HG02943 (cell line): ENCODE measurements at regions not wholly inside any gene's neighbourhood (a gene's known extent, or its start where the extent isn't known, plus 50 kb on each side); places are given as distances from the start of the nearest gene placed in this dataset.

Experiments used
- ATAC-seq: cut with Tn5 transposase; IDR thresholded peaks from one replicate; pipeline ENCODE4 v1.9.1; 2021; ENCODE audit warnings: mild to moderate bottlenecking, low read depth, moderate library complexity; ENCODE audit not compliant: unreplicated experiment

DNA sequence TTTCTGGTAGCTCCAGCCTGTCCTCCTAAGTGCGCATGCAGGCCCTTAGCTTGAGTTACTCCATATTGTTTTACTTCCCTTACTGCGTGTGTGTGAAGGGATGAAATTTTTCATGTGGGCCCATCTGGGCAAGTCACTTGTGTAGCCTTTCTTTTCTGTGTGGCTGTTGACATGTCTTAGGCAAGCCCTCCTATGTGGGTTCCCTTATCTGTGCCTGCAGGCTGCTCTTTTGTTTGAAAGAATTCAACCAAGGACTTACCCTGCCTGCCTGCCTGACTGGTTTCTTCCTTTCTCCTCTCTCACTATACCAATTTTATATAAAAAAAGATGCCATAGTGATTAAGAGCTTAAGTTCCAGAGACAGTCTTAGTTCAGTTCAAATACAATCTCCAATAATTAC lies 249.3 kb downstream of the ATG4C start:
- ATAC-seq = no peak

DNA sequence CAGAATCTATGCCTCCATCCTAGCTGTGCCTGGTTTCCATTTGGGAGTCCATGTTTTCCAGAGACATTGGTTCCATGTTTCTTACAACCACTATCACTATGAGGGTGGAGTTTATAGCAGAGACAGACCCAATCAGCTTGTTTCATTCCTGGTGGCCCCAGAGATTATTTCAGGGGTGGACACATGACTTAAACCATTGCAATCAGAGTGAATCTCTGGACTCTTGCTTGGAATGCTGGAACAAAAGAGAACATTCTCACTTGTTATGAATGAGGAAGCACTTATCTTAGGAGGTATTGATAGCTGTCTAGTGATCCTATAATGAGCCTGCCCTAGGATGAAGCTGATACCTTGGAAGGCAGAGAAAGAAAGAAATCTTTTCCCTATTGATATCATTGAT lies 250.3 kb downstream of the ATG4C start:
- ATAC-seq = no peak

DNA sequence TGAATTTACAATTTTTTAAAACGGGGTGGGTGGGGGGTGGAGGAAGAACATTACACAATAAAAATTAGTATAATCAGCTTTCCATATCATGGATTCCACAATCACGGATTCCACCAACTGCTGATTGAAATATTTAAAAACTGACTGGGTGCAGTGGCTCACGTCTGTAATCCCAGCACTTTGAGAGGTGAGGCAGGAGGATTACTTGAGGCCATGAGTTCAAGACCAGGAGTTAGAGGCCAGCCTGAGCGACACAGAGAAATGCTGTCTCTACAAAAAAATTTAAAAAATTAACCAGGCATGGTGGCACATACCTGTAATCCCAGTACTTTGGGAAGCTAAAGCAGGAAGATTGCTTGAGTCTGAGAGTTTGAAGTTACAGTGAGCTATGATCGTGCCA lies 254.7 kb downstream of the ATG4C start:
- ATAC-seq = no peak

GRCh38 chr1:63041660-63042059 lies 257.7 kb downstream of the ATG4C start:
- ATAC-seq = no peak

- no peak for ATAC-seq
Observed at GRCh38 chr1:63042278-63042677, 258.3 kb downstream of the ATG4C start.

DNA sequence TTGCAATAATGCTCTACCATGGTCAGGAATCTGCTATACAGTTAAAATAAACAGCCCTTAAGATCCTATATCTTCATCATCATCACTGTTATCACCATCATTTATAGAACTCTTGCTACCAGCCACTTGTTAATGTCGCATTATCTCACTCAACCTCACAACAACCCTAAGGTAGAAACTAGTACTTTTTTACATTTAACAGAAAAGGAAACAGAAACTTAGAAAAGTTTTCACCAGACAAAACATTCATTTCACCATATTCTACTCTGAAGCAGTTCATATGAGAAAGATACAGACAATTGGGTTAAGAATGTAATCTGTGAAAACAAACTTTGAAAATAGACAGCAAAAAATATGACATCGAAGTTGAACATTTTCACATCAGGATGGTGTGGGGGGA lies 262.6 kb downstream of the ATG4C start:
- ATAC-seq = no peak

DNA sequence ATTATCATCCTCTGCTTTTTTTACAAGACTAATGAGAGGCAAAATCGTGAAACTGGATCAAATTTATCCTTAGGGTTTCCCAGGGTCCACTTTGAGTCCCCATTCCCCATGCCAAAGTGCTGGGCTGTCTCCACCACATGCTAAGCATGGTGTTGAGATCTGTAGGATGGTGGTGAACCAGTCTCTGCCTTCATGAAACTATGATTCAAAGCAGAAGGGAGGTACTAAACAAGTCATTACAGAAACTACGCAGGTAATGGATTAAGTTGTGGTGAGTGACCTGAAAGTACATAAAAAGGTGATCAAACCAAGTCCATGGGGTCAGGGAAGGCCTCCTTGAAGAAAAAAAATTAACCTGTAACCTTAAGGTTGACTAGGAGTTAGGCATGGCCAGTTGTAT lies 265.2 kb downstream of the ATG4C start:
- ATAC-seq = no peak

- no peak for ATAC-seq
Observed at GRCh38 chr1:63051356-63051755, 267.4 kb downstream of the ATG4C start.

- no peak for ATAC-seq
Observed at GRCh38 chr1:63051886-63052285, 268.0 kb downstream of the ATG4C start.

DNA sequence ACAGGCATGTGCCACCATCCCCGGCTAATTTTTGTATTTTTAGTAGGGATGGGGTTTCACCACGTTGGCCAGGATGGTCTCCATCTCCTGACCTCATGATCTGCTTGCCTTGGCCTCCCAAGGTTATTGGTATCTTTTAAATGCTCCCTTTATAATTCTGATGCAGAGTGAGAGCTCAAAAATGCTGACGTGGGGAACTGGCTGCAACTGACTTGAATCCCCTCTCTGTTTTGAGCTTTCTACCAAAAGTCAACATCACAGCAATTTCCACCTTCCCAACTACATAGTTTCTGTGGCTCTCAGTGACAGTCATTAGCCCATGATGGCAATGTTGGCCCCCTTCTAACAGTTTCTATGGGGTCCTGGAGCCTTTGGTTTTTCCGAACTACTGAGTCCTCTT lies 268.2 kb upstream of the FOXD3 start:
- ATAC-seq = no peak

DNA sequence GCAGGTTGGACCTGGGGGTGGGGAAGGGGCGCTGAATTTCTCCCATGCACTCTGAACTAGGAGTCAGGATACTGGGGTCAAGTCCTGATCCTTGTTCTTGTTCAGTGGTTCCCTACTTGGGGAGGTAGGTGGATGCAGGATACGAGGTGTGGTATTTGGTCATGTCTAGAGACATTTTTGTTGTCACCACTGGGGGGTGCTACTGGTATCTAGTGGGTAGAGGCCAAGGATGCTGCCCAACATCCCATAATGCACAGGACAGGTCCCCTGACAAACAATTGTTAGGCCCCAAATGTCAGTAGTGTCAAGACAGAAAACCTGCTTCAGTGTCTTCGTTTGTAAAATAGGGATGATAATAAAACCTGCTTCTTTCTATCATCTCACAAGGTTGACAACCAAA lies 259.0 kb upstream of the FOXD3 start:
- no peak for ATAC-seq

DNA sequence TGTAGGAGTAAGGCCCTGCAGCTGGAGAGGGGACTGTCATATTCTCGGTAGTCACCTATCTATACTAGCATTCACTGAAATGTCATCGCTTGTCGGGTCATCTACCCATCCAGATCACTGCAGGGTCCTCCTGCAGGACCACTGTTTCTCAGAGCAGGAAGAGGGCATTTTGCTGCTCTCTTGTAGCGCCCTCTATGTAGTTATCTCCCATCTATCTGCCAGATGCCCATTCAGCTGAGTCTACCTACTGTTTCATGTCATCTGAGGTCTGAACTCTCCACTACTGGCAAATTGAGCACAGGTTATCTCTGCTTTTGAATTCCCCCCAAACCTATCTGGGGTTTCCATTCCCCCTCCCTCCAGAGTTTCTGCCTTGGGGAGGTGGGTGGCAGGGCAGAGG lies 258.2 kb upstream of the FOXD3 start:
- ATAC-seq = no peak

- no peak for ATAC-seq
Observed at GRCh38 chr1:63068626-63069025, 253.7 kb upstream of the FOXD3 start.

DNA sequence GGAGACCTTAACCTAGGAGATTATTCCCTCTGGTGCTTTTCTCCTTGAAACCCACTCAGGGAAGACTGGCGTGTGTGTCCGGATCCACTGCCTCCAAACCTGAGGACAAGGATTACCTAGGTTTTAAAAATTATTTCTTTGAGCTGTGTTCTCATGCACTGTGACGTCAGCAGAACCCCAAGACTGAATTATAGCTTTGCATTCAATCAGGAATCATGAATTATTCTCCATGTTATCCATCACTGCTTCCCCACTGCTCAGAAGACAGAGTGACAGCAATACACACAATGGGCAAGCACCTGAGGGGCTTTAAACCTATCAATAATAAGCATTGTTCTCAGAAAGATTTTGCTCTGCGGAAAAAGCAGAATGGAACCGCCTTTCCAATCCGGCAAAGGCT lies 253.2 kb upstream of the FOXD3 start:
- no peak for ATAC-seq

DNA sequence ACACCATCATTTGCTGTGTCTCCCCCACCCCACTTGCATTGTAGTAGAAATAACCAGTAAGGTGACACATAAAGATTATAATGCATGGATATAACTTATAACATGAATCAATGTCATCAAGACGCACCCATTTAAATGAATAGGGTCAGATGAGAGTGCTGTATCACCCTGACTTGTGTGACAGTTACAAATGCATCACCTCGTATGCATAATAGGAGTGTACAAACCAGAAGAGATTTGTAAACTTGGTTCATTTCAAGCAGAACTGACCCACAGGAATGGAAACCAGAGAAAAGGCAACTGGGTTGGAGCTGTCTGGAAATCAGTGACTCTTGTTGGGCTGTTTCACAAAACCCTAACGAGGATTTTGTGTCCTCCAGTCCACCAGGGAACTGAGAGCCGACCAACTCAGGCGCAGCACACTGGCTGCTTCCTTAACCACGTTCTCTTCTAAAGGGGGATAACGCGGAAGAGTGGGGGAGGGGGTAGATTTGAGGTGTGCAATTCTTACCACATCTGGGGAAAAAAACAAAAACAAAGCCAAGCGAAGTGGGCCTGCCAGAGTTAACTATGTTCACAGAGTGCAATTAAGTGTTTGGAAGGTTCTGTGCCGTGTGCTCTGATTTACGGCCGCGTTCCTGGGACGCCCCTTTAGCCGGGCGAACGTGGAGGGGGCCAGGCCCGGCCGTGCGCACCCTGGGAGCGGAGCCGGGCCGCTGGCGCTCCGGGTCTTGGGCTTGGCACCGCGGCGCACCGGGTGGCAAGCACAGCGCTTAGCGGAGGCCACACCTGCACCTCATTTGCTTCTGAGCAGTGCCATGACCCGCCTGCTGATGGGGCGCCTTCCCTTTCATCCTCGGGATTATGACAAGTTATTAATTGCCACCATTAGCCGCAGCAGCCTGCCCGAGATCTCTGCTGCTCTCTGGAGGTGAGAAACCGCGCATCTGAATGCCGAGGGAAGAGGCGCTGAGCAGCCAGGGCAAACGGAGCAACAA lies 248.8 kb upstream of the FOXD3 start:
- no peak for ATAC-seq

DNA sequence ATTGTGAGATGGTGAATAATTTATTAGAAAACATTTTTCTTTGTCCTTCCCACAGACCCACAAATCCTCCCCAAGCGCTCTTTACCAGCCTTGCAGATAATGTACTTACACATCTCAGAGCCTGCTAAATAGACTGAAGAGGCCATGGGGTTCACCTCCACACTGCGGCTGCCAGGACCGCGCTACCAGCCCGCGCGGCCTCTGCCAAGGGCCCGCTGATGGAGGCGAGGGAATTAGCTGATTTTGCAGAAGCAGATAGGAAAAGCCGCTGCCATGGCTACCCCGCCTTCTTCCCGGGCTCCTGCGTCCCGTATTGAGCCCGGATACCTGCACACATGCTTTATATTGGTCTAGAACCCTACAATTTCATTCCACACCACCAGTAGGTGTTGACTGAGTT lies 248.0 kb upstream of the FOXD3 start:
- ATAC-seq = no peak

DNA sequence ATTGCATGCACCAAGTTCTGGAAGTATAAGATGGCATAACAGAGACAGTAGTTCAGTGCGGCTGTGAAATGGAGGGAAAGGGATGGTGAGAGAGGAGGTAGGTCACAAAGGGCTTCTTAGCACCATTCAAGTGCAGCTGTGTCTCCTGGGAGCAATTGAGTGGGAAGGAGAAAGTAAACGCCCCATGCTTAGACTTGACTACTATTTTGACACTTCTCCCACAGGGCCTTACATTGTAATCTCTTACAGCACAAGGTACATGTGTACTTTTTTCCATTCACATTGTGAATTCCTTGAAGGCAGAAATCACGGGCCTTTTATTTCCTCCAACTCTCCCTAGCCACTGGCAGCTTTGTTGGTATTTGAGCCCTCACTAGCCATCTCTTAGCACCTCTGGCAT lies 239.6 kb upstream of the FOXD3 start:
- no peak for ATAC-seq

DNA sequence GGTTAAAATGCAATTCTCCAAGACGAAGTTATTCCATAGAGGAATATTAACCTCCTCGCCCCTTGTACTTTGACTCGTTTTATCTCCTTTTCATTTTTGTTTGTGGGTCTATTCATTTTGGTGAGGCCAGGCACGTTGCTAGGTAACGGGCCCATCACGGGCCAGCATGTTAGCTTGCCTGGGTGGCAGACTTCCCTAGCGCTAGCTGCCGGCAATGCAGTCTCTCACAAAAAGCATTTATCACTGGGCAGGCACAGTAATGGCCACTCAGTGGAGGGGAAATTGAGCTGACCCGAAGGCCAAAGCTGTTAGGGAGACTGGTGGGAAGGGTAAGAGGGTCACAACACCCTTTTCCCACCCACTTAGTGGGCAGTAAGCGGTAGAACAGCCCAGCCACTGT lies 234.4 kb upstream of the FOXD3 start:
- ATAC-seq = no peak

GRCh38 chr1:63099188-63099587 lies 223.2 kb upstream of the FOXD3 start:
- no peak for ATAC-seq

DNA sequence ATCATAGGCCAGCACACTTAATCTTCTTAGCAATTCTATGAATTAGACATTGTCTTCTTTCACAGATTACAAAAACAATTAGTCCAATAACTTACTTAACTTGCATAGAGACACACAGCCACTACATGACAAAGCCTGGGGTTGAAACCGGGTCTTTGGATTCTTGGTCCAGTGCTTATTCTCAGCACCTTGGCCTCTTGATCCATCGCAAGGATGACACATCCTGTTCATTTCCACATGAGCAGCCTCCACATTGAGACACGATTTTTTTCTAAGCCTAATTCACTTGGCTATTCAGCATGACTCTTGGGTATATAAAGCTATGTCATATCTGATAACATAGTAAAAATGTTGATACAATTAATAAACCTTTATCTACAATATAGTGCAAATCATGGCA lies 221.0 kb upstream of the FOXD3 start:
- no peak for ATAC-seq

GRCh38 chr1:63103682-63104081 lies 218.7 kb upstream of the FOXD3 start:
- no peak for ATAC-seq

DNA sequence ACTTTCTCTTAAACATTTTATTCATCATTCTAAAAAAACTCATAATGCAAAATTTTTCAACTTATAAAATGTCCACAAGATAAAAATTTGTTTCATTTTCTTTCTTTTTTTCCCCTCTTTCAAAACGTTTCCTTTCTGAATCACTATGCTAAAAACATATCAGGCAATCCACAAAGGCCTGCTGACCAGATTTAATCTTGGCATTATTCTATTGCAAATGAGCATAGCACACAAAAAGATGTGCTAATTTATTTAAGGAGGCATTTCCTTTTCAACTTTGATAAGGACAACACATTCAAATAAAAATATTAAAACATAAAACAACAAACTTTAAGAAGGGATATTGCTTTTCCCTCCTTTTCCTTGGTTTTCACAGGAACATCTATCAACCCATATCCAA lies 215.3 kb upstream of the FOXD3 start:
- ATAC-seq = no peak
